ENCODE measurements at regions not wholly inside any gene's neighbourhood (a gene's known extent, or its start where the extent isn't known, plus 50 kb on each side); places are given as distances from the start of the nearest gene placed in this dataset.

DNA sequence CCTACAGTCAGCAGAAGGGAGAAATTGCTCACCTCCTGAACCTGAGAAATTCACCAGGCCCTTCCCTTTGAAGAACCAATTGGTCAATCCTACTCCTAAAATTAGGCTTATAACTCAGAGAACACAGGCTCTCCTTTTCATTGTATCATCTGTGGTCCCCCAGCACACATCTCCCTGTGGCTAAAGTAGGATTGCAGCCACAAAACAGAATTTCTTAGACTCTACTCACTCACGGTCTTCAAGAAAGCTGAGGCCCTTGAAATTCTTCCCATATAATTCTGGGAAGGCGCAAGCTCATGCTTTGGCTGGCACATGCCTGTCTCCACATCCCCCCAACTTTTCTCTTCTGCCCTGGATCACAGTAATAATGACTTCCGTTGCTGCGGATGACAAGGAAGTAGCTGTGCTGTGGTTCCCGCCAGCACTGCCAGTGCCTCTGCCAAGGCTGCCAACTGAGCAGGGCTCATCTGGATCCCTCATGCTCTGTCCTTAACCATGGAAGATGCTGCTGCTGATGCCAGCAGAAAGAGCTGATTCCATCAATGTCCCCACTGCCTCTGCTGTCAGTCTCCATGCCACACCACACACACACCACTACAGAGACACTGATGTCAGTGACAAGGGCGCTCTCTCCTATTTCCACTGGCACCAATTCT is 200.6 kb upstream of the POU2AF2 start:
- Mint-ChIP-seq H3K27ac (no peak overlapping the region), H3K4me3 (no peak overlapping the region), H3K4me1 (no peaks in the 10 kb centered on the region), H3K27me3 (peaks cover 19% of the 10 kb centered on the region), H3K9me3 (no peaks in the 10 kb centered on the region)
- no peak for DNase-seq
- peak; percentile 33 for ATAC-seq

DNA sequence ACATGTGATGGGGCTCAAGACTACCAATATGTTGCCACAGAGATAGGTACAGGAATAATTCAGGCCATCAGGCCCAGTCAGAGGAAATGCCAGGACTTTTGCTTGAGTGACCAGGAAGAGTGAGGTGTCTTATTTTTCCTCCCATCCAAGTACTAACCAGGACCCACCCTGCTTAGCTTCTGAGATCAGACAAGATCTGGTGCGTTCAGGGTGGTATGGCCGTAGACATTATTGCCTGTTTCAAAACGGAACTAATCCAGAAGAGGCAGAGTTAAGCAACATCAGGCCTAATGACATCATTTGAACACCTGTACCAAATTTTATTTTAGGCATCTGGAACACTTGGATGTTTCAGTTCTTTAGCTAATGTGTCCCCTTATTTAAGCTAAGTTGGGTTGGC is 205.5 kb upstream of the POU2AF2 start:
- H3K9me3 Mint-ChIP-seq: peaks cover 6 to 16% of the 10 kb centered on the region in 2 donors
- ATAC-seq: no peak
- DNase-seq: no peak
- H3K4me3 Mint-ChIP-seq: no peak overlapping the region
- H3K27me3 Mint-ChIP-seq: peaks cover 13% of the 10 kb centered on the region
- H3K4me1 Mint-ChIP-seq: no peaks in the 10 kb centered on the region
- no peak overlapping the region for H3K27ac Mint-ChIP-seq

GRCh38 chr11:111035746-111036145 is 209.8 kb upstream of the POU2AF2 start:
- Mint-ChIP-seq H3K4me3 (no peak overlapping the region), H3K27me3 (no peaks in the 10 kb centered on the region), H3K27ac (no peak overlapping the region), H3K4me1 (no peaks in the 10 kb centered on the region), H3K9me3 (peaks cover 6 to 16% of the 10 kb centered on the region in 2 donors)
- DNase-seq: no peak
- no peak for ATAC-seq

DNA sequence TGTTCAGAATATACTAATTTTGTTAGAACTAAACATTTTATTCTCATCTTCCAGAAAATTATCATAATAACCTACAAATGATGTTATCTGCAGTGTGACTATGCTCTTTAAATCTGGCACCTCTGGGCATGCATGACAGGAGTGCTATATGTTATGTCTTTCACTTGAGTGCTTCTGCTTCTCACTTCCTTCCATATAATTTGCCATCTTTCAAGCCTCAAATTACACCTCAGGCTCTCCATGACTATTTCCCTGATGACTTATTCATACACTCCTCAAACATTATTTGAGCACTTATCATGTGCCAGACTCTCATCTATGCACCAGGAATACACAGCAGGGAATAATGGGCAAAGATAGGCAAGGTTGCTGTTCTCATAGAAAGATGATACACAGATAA is 219.3 kb upstream of the POU2AF2 start:
- ATAC-seq (no peak), DNase-seq (no peak)
- Mint-ChIP-seq H3K27ac (no peak overlapping the region), H3K4me1 (no peaks in the 10 kb centered on the region), H3K27me3 (peaks cover 26% of the 10 kb centered on the region), H3K9me3 (peaks cover 4 to 15% of the 10 kb centered on the region in 2 donors), H3K4me3 (no peak overlapping the region)

DNA sequence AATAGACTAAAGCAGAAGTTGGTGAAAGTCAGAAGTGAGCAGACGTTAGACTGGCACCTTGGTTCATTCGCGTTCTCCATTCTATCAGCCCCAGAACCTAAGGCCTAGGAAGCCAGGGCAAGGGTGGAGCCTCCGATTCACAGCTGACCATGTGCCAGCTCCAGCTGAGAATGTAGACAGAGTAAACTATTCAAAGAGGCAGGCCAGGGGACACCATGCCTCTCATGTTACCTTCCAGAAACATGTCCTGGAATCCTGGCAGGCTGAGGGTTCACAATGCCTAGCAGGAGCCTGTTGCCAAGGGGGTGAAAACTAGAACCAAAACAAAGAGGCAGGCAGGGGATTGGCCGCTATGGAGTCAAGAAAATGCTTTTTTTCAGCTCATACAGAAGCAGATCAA is 224.4 kb upstream of the POU2AF2 start:
- no peak for DNase-seq
- Mint-ChIP-seq H3K9me3 (no peaks in the 10 kb centered on the region), H3K4me3 (no peak overlapping the region), H3K4me1 (no peaks in the 10 kb centered on the region), H3K27me3 (peaks cover 17% of the 10 kb centered on the region), H3K27ac (no peak overlapping the region)
- ATAC-seq: no peak

DNA sequence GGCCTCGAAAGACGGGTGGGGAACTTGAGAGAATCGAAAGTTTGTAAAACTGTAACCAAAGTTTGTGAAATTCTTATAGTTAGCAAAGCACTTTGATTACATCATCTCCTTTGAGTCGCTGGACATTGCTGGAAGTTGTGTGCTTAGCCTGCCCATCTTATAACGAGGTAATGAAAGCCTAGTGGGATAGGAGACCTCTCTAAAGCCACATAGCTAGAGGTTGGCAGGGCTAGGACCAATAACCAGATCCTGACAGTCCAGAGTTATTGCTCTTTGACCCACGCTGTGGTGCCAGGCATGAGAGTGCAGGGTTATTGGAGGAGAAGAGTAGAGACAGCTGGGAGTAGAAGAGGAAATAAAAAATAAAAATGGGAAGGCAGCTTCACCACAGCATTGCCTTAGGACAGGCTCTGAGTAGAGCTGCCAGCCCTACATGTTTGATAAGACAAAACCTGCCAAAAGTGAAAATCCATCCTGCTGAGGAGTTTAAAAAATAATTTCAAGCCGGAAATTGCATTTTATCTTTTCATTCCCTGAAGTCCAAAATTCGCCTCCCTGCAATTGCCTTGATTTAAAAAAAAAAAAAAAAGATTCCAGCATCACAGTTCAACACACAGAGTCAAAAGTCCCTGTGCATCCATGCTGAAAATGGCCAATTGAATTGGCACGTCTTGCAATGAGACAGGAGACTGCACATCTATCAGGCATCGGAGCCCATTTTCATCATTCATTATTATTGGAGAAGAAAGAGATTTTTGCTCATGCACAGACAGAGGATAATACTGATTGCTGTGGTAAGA is 225.5 kb upstream of the POU2AF2 start:
- H3K27ac Mint-ChIP-seq: no peak overlapping the region
- no peak for ATAC-seq
- H3K4me3 Mint-ChIP-seq: no peak overlapping the region
- H3K4me1 Mint-ChIP-seq: no peaks in the 10 kb centered on the region
- no peak for DNase-seq
- peaks cover 9% of the 10 kb centered on the region for H3K27me3 Mint-ChIP-seq
- H3K9me3 Mint-ChIP-seq: no peaks in the 10 kb centered on the region

DNA sequence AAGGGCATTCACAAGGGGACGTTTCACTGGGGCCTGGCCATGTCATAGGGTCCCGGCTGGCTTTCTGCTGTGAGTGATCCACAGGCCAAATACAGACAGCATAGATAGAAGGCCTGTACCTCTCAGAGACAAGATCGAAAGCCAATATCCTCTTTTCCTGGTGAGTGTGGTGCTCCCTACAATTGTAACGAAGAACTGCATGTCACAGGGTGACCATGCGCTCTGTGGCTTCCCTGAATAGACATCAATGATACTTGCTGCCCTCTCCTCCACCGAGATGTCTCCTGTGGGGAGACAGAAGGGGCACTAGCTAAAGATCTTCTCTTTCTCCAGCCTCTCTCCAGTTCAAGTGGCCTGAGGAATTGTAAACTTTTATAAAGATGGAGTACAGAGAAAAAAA is 226.1 kb upstream of the POU2AF2 start:
- H3K27me3 Mint-ChIP-seq: peaks cover 13% of the 10 kb centered on the region
- H3K4me1 Mint-ChIP-seq: no peaks in the 10 kb centered on the region
- no peak overlapping the region for H3K4me3 Mint-ChIP-seq
- ATAC-seq: no peak
- H3K27ac Mint-ChIP-seq: no peak overlapping the region
- DNase-seq: no peak
- no peaks in the 10 kb centered on the region for H3K9me3 Mint-ChIP-seq

DNA sequence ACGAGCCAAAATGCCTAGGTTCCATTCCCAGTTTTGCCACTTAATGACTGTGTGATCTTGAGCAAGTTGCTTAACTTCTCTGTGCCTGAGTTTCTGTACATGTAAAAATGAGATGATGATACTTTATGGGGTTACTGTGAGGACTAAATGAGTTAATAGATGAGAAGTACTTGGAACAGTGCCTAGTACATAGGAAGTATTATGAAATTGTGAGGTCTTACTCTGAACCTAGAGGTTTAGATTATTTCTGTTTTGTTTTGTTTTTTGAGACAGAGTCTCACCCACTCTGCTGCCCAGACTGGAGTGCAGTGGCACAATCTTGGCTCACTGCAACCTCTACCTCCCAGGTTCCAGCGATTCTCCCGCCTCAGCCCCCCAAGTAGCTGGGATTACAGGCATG is 227.0 kb upstream of the POU2AF2 start:
- no peak for DNase-seq
- Mint-ChIP-seq H3K27ac (no peak overlapping the region), H3K27me3 (peaks cover 22% of the 10 kb centered on the region), H3K9me3 (no peaks in the 10 kb centered on the region), H3K4me3 (no peak overlapping the region), H3K4me1 (no peaks in the 10 kb centered on the region)
- no peak for ATAC-seq

GRCh38 chr11:111012491-111012890 is 233.0 kb upstream of the POU2AF2 start:
- no peaks in the 10 kb centered on the region for H3K4me1 Mint-ChIP-seq
- H3K27ac Mint-ChIP-seq: no peak overlapping the region
- no peaks in the 10 kb centered on the region for H3K9me3 Mint-ChIP-seq

GRCh38 chr11:111011275-111011594 is 234.3 kb upstream of the POU2AF2 start:
- H3K4me3 Mint-ChIP-seq: no peak overlapping the region
- no peaks in the 10 kb centered on the region for H3K4me1 Mint-ChIP-seq
- ATAC-seq (no peak), DNase-seq (no peak)
- H3K9me3 Mint-ChIP-seq: no peaks in the 10 kb centered on the region
- peaks cover 35% of the 10 kb centered on the region for H3K27me3 Mint-ChIP-seq
- H3K27ac Mint-ChIP-seq: no peak overlapping the region

More at GRCh38 chr11:111012491-111012890, 233.0 kb upstream of the POU2AF2 start:
- H3K4me3 Mint-ChIP-seq: no peak overlapping the region
- peaks cover 35% of the 10 kb centered on the region for H3K27me3 Mint-ChIP-seq
- ATAC-seq (no peak), DNase-seq (no peak)

DNA sequence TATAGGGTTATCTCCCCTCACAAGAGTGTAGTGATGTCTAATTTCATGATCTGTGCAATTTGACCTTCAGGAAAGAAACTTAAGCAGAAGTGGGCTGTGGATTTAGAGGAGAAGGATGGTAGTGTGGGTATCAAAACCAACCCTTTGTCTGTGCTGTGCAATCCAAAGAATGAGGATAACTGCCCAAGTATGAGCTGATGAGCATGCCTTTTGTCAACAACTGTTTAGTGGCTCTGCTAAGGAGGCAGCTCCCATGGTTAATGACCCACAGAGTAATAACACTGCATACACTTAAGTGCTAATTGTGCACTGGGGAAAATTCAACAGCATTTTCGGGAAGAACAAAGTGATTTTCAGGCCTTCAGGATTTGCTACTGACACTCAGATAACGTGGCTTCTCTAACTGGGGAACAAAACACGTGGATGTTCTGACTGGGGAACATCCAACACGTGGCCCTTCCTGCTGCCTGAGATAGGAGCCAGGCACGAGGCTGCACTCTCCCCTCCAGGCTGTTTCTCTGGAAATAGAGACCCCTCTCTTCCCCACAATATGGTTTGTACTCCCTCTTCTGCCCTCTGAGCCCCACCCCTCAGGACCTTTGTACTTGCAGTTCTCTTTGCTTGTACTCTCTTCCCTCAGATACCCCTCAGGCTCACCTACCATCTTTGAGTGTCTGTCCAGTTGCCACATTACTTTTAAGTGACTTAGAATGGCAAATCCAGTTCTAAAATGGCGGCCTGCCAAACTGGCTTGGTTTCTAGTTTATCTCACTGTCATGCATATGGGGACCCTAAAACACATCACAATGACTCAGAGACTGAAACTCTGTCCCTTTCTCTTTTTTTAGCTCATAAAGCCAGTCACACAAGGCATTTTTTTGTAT is 234.9 kb upstream of the POU2AF2 start:
- ATAC-seq (no peak), DNase-seq (no peak)
- no peaks in the 10 kb centered on the region for H3K4me1 Mint-ChIP-seq
- peaks cover 35% of the 10 kb centered on the region for H3K27me3 Mint-ChIP-seq
- peak overlapping the region in 1 of 2 donors; percentile 48 for H3K27ac Mint-ChIP-seq
- no peak overlapping the region for H3K4me3 Mint-ChIP-seq
- H3K9me3 Mint-ChIP-seq: no peaks in the 10 kb centered on the region

- Mint-ChIP-seq H3K4me3 (no peak overlapping the region), H3K27ac (no peak overlapping the region), H3K9me3 (no peaks in the 10 kb centered on the region), H3K4me1 (no peaks in the 10 kb centered on the region), H3K27me3 (peaks cover 13% of the 10 kb centered on the region)
- ATAC-seq (no peak), DNase-seq (no peak)
Observed at GRCh38 chr11:111006227-111006626, 239.3 kb upstream of the POU2AF2 start.

- Mint-ChIP-seq H3K4me3 (no peak overlapping the region), H3K9me3 (no peaks in the 10 kb centered on the region), H3K27me3 (no peaks in the 10 kb centered on the region), H3K27ac (no peak overlapping the region), H3K4me1 (no peaks in the 10 kb centered on the region)
- ATAC-seq (no peak), DNase-seq (no peak)
Observed at GRCh38 chr11:111001986-111002611, 243.4 kb upstream of the POU2AF2 start.

- Mint-ChIP-seq H3K27me3 (no peaks in the 10 kb centered on the region), H3K9me3 (no peaks in the 10 kb centered on the region), H3K4me1 (no peaks in the 10 kb centered on the region), H3K27ac (no peak overlapping the region), H3K4me3 (no peak overlapping the region)
- DNase-seq (no peak), ATAC-seq (no peak)
Observed at GRCh38 chr11:111001081-111001430, 244.5 kb upstream of the POU2AF2 start.

GRCh38 chr11:111000400-111001080 is 245.0 kb upstream of the POU2AF2 start:
- ATAC-seq (no peak), DNase-seq (no peak)
- Mint-ChIP-seq H3K4me1 (no peaks in the 10 kb centered on the region), H3K27ac (no peak overlapping the region), H3K27me3 (no peaks in the 10 kb centered on the region), H3K4me3 (no peak overlapping the region), H3K9me3 (no peaks in the 10 kb centered on the region)

Data from stimulated activated naive CD8-positive, alpha-beta T cell treated with anti-CD3 and anti-CD28 coated beads, Interleukin-15, amount 100 ng/mL, for 72 hours (primary cell).